Esophagus squamous epithelium (tissue), 4 donors: ENCODE measurements at regions not wholly inside any gene's neighbourhood (a gene's known extent, or its start where the extent isn't known, plus 50 kb on each side); places are given as distances from the start of the nearest gene placed in this dataset.

Experiments
- POLR2A ChIP-seq, 4 donors: fragments of 450-650 bp; IDR thresholded peaks; one replicate each; pipeline ENCODE4 v1.6.1; 2017; ENCODE audit warnings: antibody characterized with exemption in 4 of 4, mild to moderate bottlenecking in 4 of 4, moderate library complexity in 3 of 4
- TF ChIP-seq, protein P1 (sequence below), 6 experiments: fragments of 450-650 bp in 4 of 6; fragments of 200-600 bp in 2 of 6; sonication (generic) in 2 of 6; IDR thresholded peaks; one replicate each; pipeline ENCODE4 v1.5.1; 2016 to 2019; ENCODE audit warnings: antibody characterized with exemption in 6 of 6, mild to moderate bottlenecking in 4 of 6, moderate library complexity in 4 of 6

DNA sequence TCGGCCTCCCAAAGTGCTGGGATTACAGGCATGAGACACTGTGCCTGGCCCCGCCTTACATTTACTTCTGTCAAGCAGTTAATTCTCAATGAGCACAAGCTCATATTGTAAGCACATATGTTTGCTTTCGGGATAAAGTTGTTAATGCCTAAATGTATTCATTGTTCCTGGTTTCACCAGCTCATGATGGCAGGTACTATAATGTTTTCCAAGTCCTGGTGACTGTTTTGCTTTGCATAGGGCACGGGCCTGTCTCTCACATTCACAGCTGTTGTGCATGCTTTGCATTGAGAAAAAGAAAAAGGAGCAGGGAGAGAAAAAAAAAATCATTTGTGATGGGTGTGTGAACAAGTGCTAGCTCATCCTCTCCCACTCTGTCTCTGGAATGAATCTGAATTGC, 661.2 kb upstream of the TENM3 start:
- no peak for TF ChIP-seq POLR2A (IDR thresholded peaks at IDR 0.05)
- TF ChIP-seq, protein P1, sequence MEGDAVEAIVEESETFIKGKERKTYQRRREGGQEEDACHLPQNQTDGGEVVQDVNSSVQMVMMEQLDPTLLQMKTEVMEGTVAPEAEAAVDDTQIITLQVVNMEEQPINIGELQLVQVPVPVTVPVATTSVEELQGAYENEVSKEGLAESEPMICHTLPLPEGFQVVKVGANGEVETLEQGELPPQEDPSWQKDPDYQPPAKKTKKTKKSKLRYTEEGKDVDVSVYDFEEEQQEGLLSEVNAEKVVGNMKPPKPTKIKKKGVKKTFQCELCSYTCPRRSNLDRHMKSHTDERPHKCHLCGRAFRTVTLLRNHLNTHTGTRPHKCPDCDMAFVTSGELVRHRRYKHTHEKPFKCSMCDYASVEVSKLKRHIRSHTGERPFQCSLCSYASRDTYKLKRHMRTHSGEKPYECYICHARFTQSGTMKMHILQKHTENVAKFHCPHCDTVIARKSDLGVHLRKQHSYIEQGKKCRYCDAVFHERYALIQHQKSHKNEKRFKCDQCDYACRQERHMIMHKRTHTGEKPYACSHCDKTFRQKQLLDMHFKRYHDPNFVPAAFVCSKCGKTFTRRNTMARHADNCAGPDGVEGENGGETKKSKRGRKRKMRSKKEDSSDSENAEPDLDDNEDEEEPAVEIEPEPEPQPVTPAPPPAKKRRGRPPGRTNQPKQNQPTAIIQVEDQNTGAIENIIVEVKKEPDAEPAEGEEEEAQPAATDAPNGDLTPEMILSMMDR (IDR thresholded peaks at IDR 0.05), result no peak
